GM19023 (cell line): ENCODE measurements at regions not wholly inside any gene's neighbourhood (a gene's known extent, or its start where the extent isn't known, plus 50 kb on each side); places are given as distances from the start of the nearest gene placed in this dataset.

Experiments used
- ATAC-seq: cut with Tn5 transposase; IDR thresholded peaks from one replicate; pipeline ENCODE4 v1.9.1; 2021; ENCODE audit warnings: mild to moderate bottlenecking, moderate library complexity; ENCODE audit not compliant: unreplicated experiment

GRCh38 chr2:51633073-51633472, 601.1 kb upstream of the NRXN1 start:
- no peak for ATAC-seq

GRCh38 chr2:51629406-51629805, 597.5 kb upstream of the NRXN1 start:
- ATAC-seq = no peak

- no peak for ATAC-seq
These were observed 597.0 kb upstream of the NRXN1 start for GRCh38 chr2:51628917-51629316.

DNA sequence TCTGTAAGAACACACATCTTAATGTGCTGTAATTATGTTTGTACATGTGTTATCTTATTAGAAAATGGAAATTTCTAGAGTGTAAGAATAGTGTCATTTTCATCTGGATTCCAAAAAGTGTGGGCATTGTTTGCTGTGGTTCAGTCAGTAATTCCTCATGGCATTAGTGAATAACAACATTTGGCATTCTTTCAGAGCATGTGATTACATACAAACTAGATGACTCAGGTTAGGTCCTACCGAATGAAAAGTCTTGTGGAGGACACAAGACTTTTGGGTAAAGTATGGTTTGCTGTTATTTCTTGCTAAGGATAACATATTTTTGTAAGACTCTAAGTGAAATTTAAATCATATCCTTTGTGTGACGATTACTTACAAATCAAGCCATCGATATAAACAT, 593.1 kb upstream of the NRXN1 start:
- no peak for ATAC-seq

- no peak for ATAC-seq
These were observed 588.9 kb upstream of the NRXN1 start for GRCh38 chr2:51620796-51621195.

DNA sequence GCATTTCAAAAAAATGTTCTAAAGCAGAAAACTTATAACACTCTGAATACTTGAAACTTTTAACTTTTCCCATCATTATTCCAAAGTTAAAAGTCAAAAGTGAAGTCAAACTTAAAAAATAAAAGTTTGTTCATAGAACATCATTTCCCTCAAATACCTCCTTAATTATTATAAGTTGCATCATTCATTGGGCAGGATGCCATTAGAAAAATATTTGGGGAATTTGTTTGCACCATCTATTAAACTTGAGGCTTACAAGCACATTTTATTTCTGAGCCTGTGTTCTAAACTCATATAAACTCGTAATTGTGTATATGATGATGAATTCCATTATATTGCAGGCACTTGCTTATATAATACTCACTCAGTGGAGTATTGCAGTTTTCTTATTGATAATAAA, 588.0 kb upstream of the NRXN1 start:
- no peak for ATAC-seq

- no peak for ATAC-seq
These were observed 580.5 kb upstream of the NRXN1 start for GRCh38 chr2:51612387-51612786.

DNA sequence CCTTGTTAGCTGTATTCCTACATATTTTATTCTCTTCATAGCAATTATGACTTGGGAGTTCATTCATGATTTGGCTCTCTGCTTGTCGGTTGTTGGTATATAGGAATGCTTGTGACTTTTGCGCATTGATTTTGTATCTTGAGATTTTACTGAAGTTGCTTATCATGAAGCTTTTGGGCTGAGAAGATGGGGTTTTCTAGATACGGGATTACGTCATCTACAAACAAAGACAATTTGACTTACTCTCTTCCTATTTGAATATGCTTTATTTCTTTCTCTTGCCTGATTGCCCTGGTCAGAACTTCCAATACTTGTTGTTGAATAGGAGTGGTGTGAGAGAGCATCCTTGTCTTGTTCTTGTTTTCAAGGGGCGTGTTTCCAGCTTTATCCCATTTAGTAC, 569.8 kb upstream of the NRXN1 start:
- no peak for ATAC-seq

GRCh38 chr2:51597086-51597485, 565.2 kb upstream of the NRXN1 start:
- ATAC-seq = no peak

GRCh38 chr2:51595836-51596235, 563.9 kb upstream of the NRXN1 start:
- no peak for ATAC-seq

DNA sequence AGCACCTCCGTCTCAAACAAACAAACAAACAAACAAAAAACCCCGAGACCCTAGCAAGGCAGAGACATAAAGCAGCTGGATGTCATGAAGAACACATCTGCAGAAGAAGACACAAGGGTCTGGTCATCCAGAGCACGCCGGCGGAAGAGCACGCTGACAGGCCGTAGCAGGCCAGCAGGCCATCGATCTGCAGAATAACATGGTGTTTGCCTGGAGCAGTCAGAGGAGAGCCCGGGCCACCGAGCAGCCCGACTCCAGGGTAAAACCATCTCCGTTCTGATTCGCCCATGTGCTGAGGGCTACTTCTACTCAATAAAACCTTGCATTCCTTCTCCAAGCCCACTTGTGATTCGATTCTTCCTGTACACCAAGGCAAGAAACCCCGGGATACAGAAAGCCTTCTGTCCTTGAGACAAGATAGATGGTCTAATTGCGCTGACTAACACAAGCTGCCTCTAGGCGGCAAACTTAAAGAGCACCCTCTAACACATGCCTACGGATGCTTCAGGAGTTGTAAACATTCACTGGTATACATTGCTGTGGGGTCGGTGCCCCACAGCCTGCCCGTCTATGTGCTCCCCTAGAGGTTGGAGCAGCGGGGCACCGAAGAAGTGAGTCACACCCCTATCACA, 549.8 kb upstream of the NRXN1 start:
- ATAC-seq = no peak

GRCh38 chr2:51579412-51579811, 547.5 kb upstream of the NRXN1 start:
- ATAC-seq = no peak

DNA sequence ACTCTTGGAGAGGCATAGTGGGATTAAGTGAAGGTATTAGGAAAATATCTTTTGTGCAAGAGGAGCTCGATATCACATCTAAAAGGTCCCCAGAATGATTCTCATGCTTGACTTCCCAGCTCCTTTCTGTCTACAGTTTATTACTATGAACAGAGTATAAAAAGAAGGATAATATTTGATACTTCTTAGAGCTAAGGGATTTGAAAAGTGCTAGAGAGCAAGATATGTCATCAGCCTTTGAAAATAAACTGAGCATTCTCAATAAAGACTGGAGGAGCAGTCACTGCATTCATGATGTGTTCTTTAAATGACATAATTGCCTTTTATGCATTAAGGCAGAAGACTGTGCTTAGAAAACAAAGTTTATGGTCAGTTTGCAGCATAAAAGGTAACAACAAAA, 543.2 kb upstream of the NRXN1 start:
- no peak for ATAC-seq

DNA sequence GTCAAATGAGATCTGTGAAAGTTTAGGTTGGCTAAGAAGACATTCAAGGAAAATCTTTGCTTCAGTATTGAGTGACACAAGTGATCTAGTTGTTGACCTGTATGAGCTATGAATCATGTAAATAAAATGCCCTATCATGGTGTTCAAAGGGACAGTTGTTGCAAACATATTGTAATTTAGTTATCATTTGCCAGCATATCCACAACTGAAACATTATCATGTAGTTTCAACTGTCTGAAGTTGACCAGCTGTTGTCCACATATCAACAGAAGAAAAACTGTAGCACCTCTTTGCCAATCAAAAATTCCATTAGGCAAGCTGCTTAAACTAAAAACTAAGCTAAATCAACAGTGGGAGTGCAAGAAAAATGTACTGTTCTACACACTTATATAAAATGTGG, 527.1 kb upstream of the NRXN1 start:
- ATAC-seq = no peak

- ATAC-seq = no peak
These were observed 521.5 kb upstream of the NRXN1 start for GRCh38 chr2:51553476-51553875.

- ATAC-seq = no peak
These were observed 503.8 kb upstream of the NRXN1 start for GRCh38 chr2:51535763-51536162.

DNA sequence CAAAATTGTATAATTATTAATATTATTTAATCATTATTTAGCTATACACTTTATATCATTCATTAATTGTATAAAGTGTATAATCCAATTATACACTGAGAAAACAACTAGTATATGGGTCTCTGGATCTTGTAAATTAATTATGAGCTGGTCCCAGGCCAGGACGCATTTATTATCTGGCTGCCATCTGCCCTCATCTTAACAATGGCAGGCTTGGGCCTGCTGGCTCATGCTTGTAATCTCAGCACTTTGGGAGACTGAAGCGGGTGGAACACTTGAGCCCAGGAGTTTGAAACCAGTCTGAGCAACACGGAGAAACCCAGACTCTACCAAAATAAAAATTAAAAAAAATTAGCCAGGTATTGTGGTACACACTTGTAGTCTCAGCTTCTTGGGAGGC, 502.2 kb upstream of the NRXN1 start:
- no peak for ATAC-seq

- ATAC-seq = no peak
These were observed 496.2 kb upstream of the NRXN1 start for GRCh38 chr2:51528156-51528555.

- ATAC-seq = no peak
These were observed 494.8 kb upstream of the NRXN1 start for GRCh38 chr2:51526766-51527165.

DNA sequence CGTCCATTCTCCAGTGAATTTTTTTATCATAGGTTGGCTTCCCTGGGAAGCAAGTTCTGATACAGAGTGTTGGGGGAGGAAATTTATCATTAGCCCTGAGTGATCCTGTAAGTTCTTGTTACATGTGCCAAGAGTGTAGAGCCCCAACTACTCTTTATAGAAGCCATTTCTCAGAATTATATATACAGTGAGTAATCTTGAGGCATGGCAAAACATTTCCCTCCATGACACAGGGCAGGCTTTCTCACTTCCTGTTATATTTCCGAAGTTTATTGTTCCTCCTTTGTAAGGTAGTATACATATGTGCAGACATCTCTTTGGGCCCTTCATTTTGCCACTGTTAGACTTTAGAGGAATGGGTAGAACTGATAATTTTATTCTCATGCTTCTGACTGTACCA, 484.7 kb upstream of the NRXN1 start:
- ATAC-seq = no peak

- ATAC-seq = no peak
These were observed 479.1 kb upstream of the NRXN1 start for GRCh38 chr2:51511002-51511401.

GRCh38 chr2:51510303-51510702, 478.4 kb upstream of the NRXN1 start:
- no peak for ATAC-seq

DNA sequence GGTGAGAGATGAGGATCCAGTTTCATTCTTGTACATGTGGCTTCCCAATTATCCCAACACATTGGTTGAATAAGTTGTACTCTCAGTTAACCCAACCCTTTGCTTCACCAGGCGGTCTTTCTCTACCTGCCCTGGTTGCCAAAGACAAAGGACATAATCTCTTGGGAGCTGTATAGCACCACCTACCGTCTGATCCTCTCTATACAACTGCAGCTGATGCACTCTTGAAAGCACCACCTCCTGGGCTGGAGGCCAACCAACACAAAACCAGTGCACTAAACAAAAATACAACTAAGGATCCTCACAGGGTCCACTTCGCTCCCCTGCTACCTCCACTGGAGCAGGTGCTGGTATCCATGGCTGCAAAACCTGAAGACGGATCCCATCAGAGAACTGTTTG, 473.6 kb upstream of the NRXN1 start:
- ATAC-seq = no peak
